Ovary (tissue), 3 donors: ENCODE measurements at regions not wholly inside any gene's neighbourhood (a gene's known extent, or its start where the extent isn't known, plus 50 kb on each side); places are given as distances from the start of the nearest gene placed in this dataset.

Experiments used
- EP300 ChIP-seq: sonication (generic); formaldehyde crosslinking; IDR thresholded peaks from one replicate; pipeline ENCODE4 v1.6.1; 2017; ENCODE audit warnings: antibody characterized with exemption
- POLR2A ChIP-seq: fragments of 450-650 bp; IDR thresholded peaks from one replicate; pipeline ENCODE4 v1.6.1; 2017; ENCODE audit warnings: antibody characterized with exemption, mild to moderate bottlenecking, moderate library complexity
- TF ChIP-seq, protein P1 (sequence below), 3 donors: fragments of 450-650 bp in 2 of 3; fragments of 200-600 bp in 1 of 3; IDR thresholded peaks; one replicate each; pipeline versions ENCODE4 v1.5.1 to v1.8.0; 2016 to 2022; ENCODE audit warnings: antibody characterized with exemption in 3 of 3, mild to moderate bottlenecking in 1 of 3
- donor health status: DM: no; HTN: no; CAD: no.

DNA sequence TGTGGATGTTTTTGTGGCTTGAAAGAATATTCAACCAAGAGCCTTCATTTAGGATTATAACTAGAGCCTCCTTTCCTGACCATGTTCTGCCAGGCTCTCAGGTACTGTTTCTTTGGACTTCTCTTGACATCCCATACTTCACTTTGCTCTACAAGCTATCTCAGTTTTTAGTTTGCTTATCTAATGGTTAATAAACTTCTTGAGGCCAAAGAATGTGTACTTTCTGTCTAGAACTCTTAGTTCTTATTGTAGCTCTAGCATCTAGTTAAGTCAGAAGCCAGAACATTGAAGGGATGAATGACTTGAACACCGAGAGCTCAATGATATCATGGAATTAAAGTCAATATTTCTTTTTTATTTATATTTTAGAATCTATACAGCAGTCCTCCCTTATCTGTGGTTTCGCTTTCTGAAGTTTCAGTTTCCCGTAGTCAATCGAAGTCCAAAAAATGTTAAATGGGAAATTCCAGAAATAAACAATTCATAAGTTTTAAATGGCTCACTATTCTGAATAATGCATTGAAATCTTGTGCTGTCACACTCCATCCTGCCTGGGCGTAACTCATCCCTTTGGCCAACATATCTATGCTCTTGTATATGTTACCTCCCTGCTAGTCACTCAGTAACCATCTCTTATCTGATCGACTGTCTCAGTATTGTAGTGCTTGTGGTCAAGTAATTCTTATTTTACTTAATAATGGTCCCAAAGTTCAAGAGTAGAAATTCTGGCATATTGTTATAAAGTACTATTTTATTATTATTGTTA is 368.6 kb upstream of the RBMS3 start:
- TF ChIP-seq, protein P1, sequence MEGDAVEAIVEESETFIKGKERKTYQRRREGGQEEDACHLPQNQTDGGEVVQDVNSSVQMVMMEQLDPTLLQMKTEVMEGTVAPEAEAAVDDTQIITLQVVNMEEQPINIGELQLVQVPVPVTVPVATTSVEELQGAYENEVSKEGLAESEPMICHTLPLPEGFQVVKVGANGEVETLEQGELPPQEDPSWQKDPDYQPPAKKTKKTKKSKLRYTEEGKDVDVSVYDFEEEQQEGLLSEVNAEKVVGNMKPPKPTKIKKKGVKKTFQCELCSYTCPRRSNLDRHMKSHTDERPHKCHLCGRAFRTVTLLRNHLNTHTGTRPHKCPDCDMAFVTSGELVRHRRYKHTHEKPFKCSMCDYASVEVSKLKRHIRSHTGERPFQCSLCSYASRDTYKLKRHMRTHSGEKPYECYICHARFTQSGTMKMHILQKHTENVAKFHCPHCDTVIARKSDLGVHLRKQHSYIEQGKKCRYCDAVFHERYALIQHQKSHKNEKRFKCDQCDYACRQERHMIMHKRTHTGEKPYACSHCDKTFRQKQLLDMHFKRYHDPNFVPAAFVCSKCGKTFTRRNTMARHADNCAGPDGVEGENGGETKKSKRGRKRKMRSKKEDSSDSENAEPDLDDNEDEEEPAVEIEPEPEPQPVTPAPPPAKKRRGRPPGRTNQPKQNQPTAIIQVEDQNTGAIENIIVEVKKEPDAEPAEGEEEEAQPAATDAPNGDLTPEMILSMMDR (IDR thresholded peaks at IDR 0.05) = no peak
- TF ChIP-seq POLR2A (no peak), EP300 (no peak)
